Breast epithelium (tissue), 3 donors: ENCODE measurements at regions not wholly inside any gene's neighbourhood (a gene's known extent, or its start where the extent isn't known, plus 50 kb on each side); places are given as distances from the start of the nearest gene placed in this dataset.

Experiments used
- POLR2A ChIP-seq: fragments of 450-650 bp; IDR thresholded peaks from one replicate; pipeline ENCODE4 v1.6.1; 2016; ENCODE audit warnings: antibody characterized with exemption, mild to moderate bottlenecking, moderate library complexity
- TF ChIP-seq, protein P1 (sequence below), 3 donors: fragments of 450-650 bp; IDR thresholded peaks; one replicate each; pipeline ENCODE4 v1.5.1; 2016 to 2017; ENCODE audit warnings: antibody characterized with exemption in 3 of 3, mild to moderate bottlenecking in 3 of 3, moderate library complexity in 3 of 3

DNA sequence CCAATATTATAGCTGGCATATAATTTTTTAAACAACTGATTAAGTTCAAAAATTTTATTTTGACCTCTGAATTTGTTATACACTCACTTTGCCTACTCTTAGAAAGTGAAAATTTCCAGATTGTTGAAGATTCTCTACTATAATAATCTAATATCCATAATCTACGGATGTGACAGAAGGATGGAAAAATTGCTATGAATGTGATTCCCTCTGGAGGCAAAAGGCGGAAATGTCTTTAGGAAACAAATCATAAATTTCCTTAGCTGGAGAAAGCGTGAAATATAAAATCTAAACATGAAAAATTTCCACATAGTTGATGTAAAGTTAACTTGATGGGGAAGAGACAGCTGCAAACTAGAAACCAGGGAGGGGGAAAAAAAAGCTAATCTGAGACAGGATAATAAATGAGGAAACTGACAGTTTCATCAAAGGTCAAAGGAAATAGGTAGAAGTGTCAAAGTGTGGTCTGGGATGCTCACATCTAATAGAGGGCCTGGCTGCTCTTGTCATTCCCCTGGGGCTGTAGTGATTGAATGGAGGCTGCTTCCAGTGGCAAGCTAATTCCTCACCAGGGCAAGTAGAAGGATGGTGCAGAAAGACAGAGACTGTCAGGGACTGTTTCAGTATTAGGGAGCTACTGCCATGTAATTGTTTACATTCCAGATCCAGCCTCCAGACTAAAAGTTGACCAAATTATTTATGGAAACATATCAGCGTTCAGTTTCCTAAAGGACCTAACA is 264.5 kb downstream of the SDHAF3 start:
- TF ChIP-seq, protein P1, sequence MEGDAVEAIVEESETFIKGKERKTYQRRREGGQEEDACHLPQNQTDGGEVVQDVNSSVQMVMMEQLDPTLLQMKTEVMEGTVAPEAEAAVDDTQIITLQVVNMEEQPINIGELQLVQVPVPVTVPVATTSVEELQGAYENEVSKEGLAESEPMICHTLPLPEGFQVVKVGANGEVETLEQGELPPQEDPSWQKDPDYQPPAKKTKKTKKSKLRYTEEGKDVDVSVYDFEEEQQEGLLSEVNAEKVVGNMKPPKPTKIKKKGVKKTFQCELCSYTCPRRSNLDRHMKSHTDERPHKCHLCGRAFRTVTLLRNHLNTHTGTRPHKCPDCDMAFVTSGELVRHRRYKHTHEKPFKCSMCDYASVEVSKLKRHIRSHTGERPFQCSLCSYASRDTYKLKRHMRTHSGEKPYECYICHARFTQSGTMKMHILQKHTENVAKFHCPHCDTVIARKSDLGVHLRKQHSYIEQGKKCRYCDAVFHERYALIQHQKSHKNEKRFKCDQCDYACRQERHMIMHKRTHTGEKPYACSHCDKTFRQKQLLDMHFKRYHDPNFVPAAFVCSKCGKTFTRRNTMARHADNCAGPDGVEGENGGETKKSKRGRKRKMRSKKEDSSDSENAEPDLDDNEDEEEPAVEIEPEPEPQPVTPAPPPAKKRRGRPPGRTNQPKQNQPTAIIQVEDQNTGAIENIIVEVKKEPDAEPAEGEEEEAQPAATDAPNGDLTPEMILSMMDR (IDR thresholded peaks at IDR 0.05) = no peak
- no peak for TF ChIP-seq POLR2A
